ENCODE measurements at regions not wholly inside any gene's neighbourhood (a gene's known extent, or its start where the extent isn't known, plus 50 kb on each side); places are given as distances from the start of the nearest gene placed in this dataset.

- TF ChIP-seq ISL1 (CRISPR knock-in tag; IDR thresholded peaks at IDR 0.05) (no peak), GLIS3 (CRISPR knock-in tag; IDR thresholded peaks at IDR 0.05) (no peak), CSRNP3 (CRISPR knock-in tag; IDR thresholded peaks at IDR 0.05) (no peak), ZFP3 (CRISPR knock-in tag; IDR thresholded peaks at IDR 0.05) (no peak), PATZ1 (CRISPR knock-in tag; IDR thresholded peaks at IDR 0.05; ENCODE audit: borderline replicate concordance) (no peak), OSR1 (CRISPR knock-in tag; IDR thresholded peaks at IDR 0.05) (no peak), ESRRG (CRISPR knock-in tag; IDR thresholded peaks at IDR 0.05) (no peak), RARB (CRISPR knock-in tag; IDR thresholded peaks at IDR 0.05) (no peak), CREB5 (CRISPR knock-in tag; IDR thresholded peaks at IDR 0.05; ENCODE audit: low read depth) (no peak), SNAI2 (CRISPR knock-in tag; IDR thresholded peaks at IDR 0.05) (no peak), ZNF70 (CRISPR knock-in tag; IDR thresholded peaks at IDR 0.05) (no peak)
Measured at GRCh38 chr2:150895968-150896367, 365.7 kb downstream of the RBM43 start.
